ENCODE measurements at regions not wholly inside any gene's neighbourhood (a gene's known extent, or its start where the extent isn't known, plus 50 kb on each side); places are given as distances from the start of the nearest gene placed in this dataset.

- no peak for TF ChIP-seq CTCF (IDR thresholded peaks at IDR 0.05)
- no peak for TF ChIP-seq POLR2A (IDR thresholded peaks at IDR 0.05)
- whole genome bisulfite sequencing, 2 donors = 87 to 92% methylated on average over 3 of the region's 3 CpGs
- Histone ChIP-seq H3K36me3 (no peaks in the 10 kb centered on the region), H3K27ac (no peak overlapping the region), H3K4me3 (replicated peaks in 1 of 3) (no peak overlapping the region), H3K9me3 (no peaks in the 10 kb centered on the region), H3K27me3 (no peaks in the 10 kb centered on the region), H3K4me1 (no peaks in the 10 kb centered on the region)
- DNase-seq = no peak
- intact Hi-C loops (cut with DNase I) = no loop called here
These were observed 473.0 kb downstream of the BMP2 start for GRCh38 chr20:7240490-7240889.

- intact Hi-C loops (cut with DNase I) = no loop called here
- Histone ChIP-seq H3K27ac (no peak overlapping the region), H3K27me3 (no peaks in the 10 kb centered on the region), H3K4me3 (replicated peaks in 1 of 3) (no peak overlapping the region), H3K4me1 (no peaks in the 10 kb centered on the region), H3K36me3 (no peaks in the 10 kb centered on the region), H3K9me3 (no peaks in the 10 kb centered on the region)
- DNase-seq = peak; percentile 8 to 31
- TF ChIP-seq POLR2A (IDR thresholded peaks at IDR 0.05) = no peak
- no peak for TF ChIP-seq CTCF (IDR thresholded peaks at IDR 0.05)
- WGBS, 2 donors = 35 to 45% methylated on average over 7 of the region's 7 CpGs
These were observed 481.1 kb downstream of the BMP2 start for GRCh38 chr20:7248281-7249201.

- TF ChIP-seq POLR2A (IDR thresholded peaks at IDR 0.05) (no peak), CTCF (IDR thresholded peaks at IDR 0.05) (no peak)
- no peak for DNase-seq
- Histone ChIP-seq H3K27ac (no peak overlapping the region), H3K4me1 (peaks cover 0 to 9% of the 10 kb centered on the region in 2 donors), H3K9me3 (no peaks in the 10 kb centered on the region), H3K36me3 (no peaks in the 10 kb centered on the region), H3K4me3 (replicated peaks in 1 of 3) (no peak overlapping the region), H3K27me3 (no peaks in the 10 kb centered on the region)
- intact Hi-C loops (cut with DNase I) = no loop called here
- 84 to 93% methylated on average over 2 of the region's 2 CpGs for WGBS, 2 donors
These were observed 482.9 kb downstream of the BMP2 start for GRCh38 chr20:7250337-7250736.

- intact Hi-C loops (cut with DNase I) = no loop called here
- no peak for DNase-seq
- H3K4me1 ChIP-seq = peaks cover 6 to 20% of the 10 kb centered on the region in 2 donors
- no peak for TF ChIP-seq POLR2A (IDR thresholded peaks at IDR 0.05)
- TF ChIP-seq CTCF (IDR thresholded peaks at IDR 0.05) = no peak
- WGBS, 2 donors = 85 to 89% methylated on average over 2 of the region's 2 CpGs
- no peak overlapping the region for H3K4me3 ChIP-seq (replicated peaks in 1 of 3)
- no peaks in the 10 kb centered on the region for H3K9me3 ChIP-seq
- no peak overlapping the region for H3K27ac ChIP-seq
- no peaks in the 10 kb centered on the region for H3K36me3 ChIP-seq
- H3K27me3 ChIP-seq = no peaks in the 10 kb centered on the region
These were observed 489.6 kb downstream of the BMP2 start for GRCh38 chr20:7257099-7257498.

- intact Hi-C loops (cut with DNase I) = no loop called here
- Histone ChIP-seq H3K27me3 (no peaks in the 10 kb centered on the region), H3K4me1 (peaks cover 6 to 20% of the 10 kb centered on the region in 2 donors), H3K36me3 (no peaks in the 10 kb centered on the region), H3K27ac (no peak overlapping the region), H3K9me3 (no peaks in the 10 kb centered on the region), H3K4me3 (replicated peaks in 1 of 3) (no peak overlapping the region)
- TF ChIP-seq CTCF (IDR thresholded peaks at IDR 0.05) (no peak), POLR2A (IDR thresholded peaks at IDR 0.05) (no peak)
- no peak for DNase-seq
- 86 to 94% methylated on average over 3 of the region's 3 CpGs for WGBS, 2 donors
These were observed 490.4 kb downstream of the BMP2 start for GRCh38 chr20:7257692-7258466.
